ENCODE measurements at regions not wholly inside any gene's neighbourhood (a gene's known extent, or its start where the extent isn't known, plus 50 kb on each side); places are given as distances from the start of the nearest gene placed in this dataset.
"Not testable (repeated sequence)": the region's sequence is repeated elsewhere in the genome, so short reads cannot be mapped to it uniquely, and the experiment has no call there.

DNA sequence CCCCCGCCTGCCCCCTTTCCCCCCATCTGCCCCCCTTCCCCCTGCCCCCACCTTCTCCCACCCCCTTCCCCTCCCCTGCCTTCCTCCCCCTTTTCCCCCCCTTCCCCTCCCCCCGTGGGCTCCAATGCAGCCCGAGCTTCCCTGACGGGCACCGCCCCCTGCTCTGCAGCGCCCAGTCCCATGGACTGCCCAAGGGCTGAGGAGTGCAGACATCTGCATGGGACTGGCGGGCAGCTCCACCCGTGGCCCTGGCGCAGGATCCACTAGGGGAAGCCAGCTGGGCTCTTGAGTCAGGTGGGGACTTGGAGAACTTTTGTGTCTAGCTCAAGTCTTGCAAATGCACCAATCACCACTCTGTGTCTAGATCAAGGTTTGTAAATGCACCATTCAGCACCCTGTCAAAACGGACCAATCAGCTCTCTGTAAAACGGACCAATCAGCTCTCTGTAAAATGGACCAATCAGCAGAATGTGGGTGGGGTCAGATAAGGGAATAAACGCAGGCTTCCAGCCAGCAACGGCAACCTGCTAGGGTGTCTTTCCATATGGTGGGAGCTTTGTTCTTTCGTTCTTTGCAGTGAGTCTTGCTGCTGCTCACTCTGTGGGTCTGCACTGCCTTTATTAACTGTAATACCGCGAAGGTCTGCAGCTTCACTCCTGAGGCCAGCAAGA is 300.5 kb upstream of the PABPC4L start:
- DNase-seq (ENCODE audit: low spot score), result no peak

DNA sequence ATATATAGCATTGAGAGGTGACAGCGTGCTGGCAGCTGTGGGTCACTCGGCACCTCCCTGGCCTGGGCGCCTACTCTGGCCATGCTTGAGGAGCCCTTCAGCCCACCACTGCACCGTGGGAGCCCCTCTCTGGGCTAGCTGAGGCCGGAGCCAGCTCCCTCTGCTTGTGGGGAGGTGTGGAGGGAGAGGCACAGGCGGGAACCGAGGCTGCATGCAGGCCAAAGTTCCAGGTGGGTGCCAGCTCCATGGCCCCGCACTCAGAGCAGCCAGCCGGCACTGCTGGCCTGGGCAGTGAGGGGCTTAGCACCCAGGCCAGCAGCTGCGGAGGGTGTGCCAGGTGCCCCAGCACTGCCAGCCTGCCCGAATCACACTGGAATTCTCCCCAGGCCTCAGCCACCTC is 299.9 kb upstream of the PABPC4L start:
- not testable (repeated sequence) for DNase-seq (ENCODE audit: low spot score)

DNA sequence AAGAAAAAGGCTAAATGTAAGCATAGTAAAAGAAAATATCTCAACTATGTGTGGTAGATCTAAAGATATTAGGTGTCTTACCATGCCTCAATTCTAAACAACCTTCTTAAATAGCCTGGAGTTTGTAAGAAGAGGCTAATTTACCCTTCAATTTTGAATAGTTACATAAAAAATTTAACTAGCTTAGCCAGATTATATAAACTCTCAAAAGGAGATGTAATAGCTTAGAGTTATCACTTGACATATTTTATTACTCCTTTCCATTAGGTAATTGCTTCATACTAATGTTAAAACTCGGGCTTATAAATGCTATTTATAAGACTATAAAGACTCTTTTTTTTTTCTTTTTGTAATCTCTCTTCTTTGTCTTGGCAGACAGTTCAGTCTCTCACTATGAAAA is 297.5 kb upstream of the PABPC4L start:
- DNase-seq (ENCODE audit: low spot score), result no peak

DNA sequence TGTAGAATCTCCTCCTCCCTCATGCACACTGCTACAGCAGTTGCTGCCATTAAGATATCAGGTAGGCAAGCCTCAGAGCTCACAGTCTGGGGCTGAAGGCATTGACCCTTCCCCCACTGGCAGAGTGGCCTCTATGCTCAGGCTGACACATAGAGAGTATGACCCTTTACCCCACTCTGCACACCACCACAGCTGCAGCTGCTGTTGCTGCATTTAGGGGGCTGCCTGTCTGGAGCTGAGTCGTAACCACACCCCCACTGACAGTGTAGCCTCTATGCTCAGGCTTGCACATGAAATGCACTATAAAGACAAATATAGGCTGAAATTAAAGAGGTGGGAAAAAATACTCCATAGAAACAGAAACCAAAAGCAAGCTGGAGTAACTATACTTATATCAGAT is 289.3 kb upstream of the PABPC4L start:
- no peak for DNase-seq (ENCODE audit: low spot score)

GRCh38 chr4:134483514-134483913 is 281.9 kb upstream of the PABPC4L start:
- DNase-seq (ENCODE audit: low spot score), result not testable (repeated sequence)

DNA sequence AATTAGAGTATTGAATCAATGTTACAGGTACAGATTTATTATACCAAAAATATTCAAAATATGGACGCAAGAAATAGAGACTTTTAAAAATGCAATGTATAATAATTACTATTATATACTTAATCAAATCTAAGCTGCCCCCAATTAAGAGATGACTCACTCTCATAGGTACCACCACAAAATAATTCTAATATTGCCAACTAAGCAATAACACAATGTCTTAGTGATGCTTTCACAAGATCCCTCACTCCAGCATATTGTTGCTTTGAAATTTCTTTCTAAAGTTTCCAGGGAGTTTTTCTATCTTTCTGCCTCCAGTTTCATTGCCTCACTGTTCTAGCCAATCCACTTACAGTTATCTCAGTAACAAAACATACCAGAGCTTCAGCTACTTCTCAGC is 270.0 kb upstream of the PABPC4L start:
- DNase-seq (ENCODE audit: low spot score), result no peak

GRCh38 chr4:134470544-134470943 is 269.0 kb upstream of the PABPC4L start:
- peak; percentile 52 for DNase-seq (ENCODE audit: low spot score)

DNA sequence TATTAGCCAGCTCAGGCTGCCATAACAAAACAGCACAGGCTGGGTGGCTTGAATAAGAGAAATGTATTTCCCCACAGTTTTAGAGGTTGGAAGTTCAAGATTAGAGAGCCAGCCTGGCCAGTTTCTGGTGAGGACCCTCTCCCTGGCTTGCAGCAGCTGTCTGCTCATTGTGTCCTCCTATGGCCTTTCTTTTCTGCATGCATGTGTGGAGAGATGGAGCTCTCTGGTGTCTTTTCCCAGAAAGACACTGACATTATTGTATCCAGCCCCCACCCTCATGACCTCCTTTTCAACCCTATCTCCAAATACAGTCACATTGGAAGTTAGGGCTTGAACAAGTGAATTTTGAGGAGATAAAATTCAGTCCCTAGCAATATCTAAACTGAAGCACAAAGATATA is 263.8 kb upstream of the PABPC4L start:
- DNase-seq (ENCODE audit: low spot score), result no peak

DNA sequence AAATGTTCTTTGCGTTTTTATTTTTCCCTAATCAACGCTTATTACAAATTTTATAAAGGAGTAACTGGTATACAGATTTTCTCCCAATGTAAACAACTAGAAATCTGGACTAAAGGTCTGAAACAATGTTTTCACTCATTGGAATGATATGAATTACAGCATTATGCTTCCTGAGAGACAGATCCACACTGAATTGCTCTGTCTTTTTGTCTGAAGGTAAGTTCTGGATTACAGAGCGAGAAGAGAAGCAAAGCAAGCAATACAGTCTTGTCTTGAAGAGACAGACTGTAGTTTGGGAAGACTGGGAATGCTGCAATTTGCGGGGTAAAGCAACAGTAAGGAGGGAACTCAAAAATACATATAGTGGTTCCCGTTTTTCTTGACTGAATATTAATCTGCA is 262.2 kb upstream of the PABPC4L start:
- no peak for DNase-seq (ENCODE audit: low spot score)

DNA sequence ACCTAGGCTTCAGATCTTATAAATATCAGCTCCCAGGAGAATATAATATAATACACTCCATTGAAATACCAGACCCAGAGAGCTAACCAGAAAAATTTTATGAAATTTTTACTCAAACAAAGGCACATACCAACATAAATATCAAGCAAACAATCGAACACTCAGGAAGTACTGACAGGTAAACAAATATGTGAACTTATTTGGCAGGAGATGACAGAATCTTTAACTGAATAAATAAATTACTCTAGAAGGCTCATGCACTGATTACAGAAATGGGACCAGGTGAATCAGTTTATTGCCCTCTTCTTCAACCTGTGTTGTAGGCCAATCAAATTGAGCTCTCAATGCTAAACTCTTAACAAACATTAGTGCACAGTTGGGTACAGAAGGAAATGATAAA is 225.2 kb upstream of the PABPC4L start:
- no peak for DNase-seq (ENCODE audit: low spot score)

- no peak for DNase-seq (ENCODE audit: low spot score)
These were observed 224.2 kb upstream of the PABPC4L start for GRCh38 chr4:134425756-134426155.

DNA sequence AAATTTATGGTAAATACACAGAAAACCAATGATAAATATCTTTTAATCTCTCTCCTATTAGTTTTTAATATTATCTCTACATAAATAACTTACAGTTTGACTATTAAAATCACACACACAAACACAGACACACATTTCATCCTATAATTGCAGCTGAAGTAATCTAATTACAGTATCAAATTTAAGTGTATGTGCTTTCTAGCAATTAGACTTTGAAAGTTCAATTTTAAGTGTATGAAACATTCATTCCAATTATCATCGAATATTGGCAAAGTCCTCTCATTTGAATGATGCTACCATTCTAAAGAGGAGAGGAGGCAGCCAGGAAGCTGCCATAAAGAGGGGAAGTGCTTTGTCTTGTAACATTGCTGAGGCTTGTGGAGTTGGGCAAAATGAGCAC is 221.2 kb upstream of the PABPC4L start:
- DNase-seq (ENCODE audit: low spot score), result no peak

DNA sequence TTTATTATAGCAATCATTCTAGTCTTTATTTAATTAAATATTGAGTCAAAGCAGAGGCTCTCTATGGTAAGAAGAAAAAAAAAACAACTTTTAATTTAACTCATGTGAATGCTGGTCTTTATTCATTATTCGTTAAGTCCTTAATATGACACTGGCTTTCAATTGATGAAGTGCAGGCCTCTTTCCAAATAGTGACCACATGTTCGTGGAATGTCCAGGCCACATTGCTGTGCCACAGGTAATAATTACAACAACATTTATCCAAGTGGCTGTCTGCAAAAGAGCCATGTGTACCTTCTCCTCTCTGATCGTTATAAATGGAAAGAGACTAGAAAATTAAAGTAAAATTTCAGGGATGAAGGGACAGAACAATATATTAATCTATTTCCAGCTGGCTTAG is 220.1 kb upstream of the PABPC4L start:
- DNase-seq (ENCODE audit: low spot score), result no peak

DNA sequence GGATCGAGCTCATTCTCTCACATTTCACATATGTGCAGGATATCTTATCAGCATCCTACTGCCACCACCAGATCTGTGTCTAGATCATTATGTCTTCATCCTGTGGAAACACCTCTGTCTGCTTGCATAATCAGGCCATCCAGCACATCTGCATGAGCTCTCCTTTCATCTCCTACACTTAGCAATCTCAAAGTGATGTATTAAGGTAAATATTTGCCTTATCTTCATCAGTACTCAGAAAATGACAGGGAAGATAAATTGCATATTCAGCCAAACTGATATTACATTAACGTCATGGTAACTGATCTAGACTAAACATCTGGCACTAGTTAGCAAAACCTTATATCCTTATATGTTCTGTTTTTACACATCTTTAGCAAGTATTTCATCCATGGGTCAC is 207.3 kb upstream of the PABPC4L start:
- no peak for DNase-seq (ENCODE audit: low spot score)

GRCh38 chr4:134401798-134402197 is 200.2 kb upstream of the PABPC4L start:
- DNase-seq (ENCODE audit: low spot score), result no peak

- DNase-seq (ENCODE audit: low spot score), result no peak
These were observed 192.0 kb upstream of the PABPC4L start for GRCh38 chr4:134393592-134393991.

DNA sequence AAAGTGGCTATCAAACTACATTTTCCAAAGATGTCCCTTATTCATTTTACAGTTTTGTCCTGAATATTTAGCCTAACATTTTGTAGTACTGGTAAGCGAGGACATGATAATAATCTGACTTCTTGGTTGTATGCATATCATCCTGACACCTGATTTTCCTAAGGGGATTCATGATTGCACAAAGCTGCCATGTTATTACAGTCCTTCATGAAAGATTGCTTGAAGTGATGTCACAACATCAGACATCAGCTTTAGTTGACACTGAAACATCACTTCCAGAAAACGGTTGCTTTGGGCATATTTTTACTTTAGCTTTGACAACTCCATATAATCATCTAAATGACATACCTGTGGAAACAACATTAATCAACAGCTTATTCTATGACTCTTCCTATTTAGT is 188.7 kb upstream of the PABPC4L start:
- DNase-seq (ENCODE audit: low spot score), result no peak

DNA sequence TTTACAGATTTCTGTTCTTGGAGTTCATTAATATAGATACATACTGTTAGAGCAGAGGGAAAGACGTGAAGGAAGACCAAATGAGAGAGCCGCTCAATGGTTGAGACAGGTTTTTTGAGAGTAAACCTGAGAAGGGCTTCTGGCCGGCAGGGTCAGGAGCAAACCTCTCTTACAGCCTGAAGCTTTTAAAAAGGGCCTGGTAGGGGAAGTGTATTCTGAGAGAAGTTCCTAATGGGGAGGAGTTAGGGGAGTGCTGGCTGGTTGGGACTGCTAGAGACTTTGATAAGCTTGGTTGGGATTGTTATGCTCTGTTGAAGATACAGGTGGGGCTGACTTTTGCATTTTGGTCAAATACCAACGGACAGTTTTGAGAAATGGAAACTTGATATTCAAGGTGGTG is 186.8 kb upstream of the PABPC4L start:
- DNase-seq (ENCODE audit: low spot score), result no peak

DNA sequence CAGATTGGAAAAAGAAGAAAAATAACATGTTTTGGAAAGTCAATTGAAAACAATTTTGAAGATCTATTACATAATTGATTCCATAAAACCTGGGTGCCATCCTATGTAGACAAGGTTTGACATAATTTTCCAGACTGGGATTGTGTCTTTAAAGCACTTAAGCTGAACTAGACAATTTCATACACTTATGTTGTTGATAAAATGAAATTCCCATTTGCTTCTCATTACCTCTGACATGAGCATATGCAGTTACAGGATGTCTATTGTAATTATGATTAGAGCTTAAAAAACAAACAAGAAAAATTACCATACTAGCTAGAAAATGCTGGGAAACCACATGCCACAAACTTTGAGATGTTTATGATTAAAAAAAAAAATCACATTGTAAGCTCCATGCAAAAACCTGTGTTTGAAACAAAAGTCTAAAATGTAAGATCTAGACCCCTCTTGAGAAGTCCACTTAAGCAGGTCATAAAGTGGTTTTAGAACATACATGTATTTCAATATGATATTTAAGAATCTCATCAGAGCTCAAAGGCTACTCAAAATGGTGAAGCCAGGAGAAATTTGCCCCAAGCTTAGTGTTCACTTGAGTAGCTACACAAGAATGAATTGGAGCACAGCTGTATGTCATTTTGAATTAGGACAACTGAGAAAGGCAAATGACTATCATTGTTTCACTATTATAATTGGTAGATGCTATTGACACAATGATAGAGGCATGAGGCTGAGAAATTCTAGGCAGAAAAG is 181.1 kb upstream of the PABPC4L start:
- no peak for DNase-seq (ENCODE audit: low spot score)

- no peak for DNase-seq (ENCODE audit: low spot score)
These were observed 174.2 kb upstream of the PABPC4L start for GRCh38 chr4:134375775-134376174.

DNA sequence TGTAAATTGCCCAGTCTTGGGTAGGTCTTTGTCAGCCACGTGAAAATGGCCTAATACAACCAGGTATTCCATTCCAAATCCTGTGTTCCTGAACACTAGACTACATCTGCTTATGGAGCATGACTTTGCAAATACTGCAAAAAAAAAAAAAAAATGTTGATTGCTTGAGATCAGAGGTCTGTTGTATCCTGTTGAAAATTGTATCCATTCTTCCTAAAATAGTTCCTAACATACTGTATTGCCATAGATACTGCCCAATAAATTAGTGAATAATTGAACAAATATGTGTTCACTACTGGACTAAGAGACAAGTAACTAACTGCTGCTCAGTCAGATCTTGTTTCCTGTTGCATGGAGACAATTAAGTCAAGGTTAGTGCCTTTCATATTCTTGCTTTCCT is 164.3 kb upstream of the PABPC4L start:
- DNase-seq (ENCODE audit: low spot score), result no peak

DNA sequence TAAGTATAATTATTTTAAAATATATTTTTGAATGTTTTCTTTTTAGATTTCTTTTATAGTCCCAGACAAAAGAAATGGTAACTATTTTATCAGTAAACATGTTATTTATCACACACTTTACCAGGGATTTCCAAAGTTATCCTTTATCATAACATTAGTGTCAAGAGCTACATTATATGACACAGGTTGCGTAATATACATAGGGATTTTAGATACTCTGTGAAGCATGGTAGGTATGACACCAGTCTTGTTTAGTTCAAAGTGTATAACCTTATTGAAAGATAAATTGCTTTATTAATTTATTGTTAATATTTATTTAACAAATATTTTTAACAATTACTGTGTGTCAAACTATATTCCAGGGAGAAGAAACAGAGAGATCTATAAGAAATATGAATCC is 163.3 kb upstream of the PABPC4L start:
- DNase-seq (ENCODE audit: low spot score), result no peak

DNA sequence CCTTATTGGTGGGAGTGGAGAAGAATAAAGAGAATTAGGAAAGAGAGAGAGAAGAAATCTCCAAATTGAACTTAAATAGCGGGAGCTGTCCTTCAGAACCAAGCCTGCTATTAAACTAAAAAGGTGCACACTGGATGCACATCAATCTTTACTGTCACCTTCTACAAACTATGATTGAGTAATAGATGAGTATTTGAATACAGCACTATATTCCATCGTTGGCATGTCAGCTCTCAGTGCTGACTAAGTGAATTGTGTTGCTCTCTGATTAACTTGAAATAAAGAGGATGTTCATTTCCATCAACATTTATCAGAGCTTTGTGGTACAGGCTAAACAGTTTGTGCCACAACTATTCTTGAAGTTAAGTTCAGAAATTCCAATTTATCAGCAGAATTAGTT is 143.7 kb upstream of the PABPC4L start:
- no peak for DNase-seq (ENCODE audit: low spot score)

DNA sequence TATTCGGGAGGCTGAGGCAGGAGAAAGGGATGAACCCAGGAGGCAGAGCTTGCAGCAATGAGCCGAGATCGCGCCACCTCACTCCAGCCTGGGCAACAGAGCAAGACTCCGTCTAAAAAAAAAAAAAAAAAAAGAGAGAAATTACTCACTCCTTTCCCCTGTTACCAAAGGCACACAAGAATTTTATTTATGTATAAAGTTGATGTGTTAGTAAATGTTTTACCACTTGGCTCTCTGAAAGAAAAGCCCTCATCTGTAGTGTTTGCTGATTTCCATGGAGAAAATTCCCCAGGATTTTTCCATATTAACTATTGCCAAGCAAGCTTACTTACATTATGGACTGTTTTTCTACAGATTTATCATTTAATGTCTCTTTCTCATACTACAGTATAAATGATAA is 142.1 kb upstream of the PABPC4L start:
- no peak for DNase-seq (ENCODE audit: low spot score)

All from kidney capillary endothelial cell (primary cell).